ENCODE measurements at regions not wholly inside any gene's neighbourhood (a gene's known extent, or its start where the extent isn't known, plus 50 kb on each side); places are given as distances from the start of the nearest gene placed in this dataset.

- H3K4me3 ChIP-seq (ENCODE audit: control insufficient read depth, low read depth, low read length): no peak overlapping the region
- TF ChIP-seq CTCF (IDR thresholded peaks at IDR 0.05; ENCODE audit: control insufficient read depth, insufficient read depth, low read depth, low read length, missing control alignments): no peak
- DNase-seq (ENCODE audit: low read depth): no peak
Measured at GRCh38 chr2:120533625-120534024, 187.7 kb downstream of the INHBB start.

- DNase-seq (ENCODE audit: low read depth): no peak
- TF ChIP-seq CTCF (IDR thresholded peaks at IDR 0.05; ENCODE audit: control insufficient read depth, insufficient read depth, low read depth, low read length, missing control alignments): no peak
- H3K4me3 ChIP-seq (ENCODE audit: control insufficient read depth, low read depth, low read length): no peak overlapping the region
Measured at GRCh38 chr2:120534457-120534856, 188.5 kb downstream of the INHBB start.

GRCh38 chr2:120535081-120535480, 189.1 kb downstream of the INHBB start:
- no peak for TF ChIP-seq CTCF (IDR thresholded peaks at IDR 0.05; ENCODE audit: control insufficient read depth, insufficient read depth, low read depth, low read length, missing control alignments)
- DNase-seq (ENCODE audit: low read depth): no peak
- no peak overlapping the region for H3K4me3 ChIP-seq (ENCODE audit: control insufficient read depth, low read depth, low read length)

GRCh38 chr2:120536141-120536540, 190.2 kb downstream of the INHBB start:
- no peak for DNase-seq (ENCODE audit: low read depth)
- H3K4me3 ChIP-seq (ENCODE audit: control insufficient read depth, low read depth, low read length): no peak overlapping the region
- no peak for TF ChIP-seq CTCF (IDR thresholded peaks at IDR 0.05; ENCODE audit: control insufficient read depth, insufficient read depth, low read depth, low read length, missing control alignments)

- no peak for DNase-seq (ENCODE audit: low read depth)
- TF ChIP-seq CTCF (IDR thresholded peaks at IDR 0.05; ENCODE audit: control insufficient read depth, insufficient read depth, low read depth, low read length, missing control alignments): no peak
- H3K4me3 ChIP-seq (ENCODE audit: control insufficient read depth, low read depth, low read length): no peak overlapping the region
Measured at GRCh38 chr2:120538691-120539423, 192.9 kb downstream of the INHBB start.

- no peak overlapping the region for H3K4me3 ChIP-seq (ENCODE audit: control insufficient read depth, low read depth, low read length)
- no peak for TF ChIP-seq CTCF (IDR thresholded peaks at IDR 0.05; ENCODE audit: control insufficient read depth, insufficient read depth, low read depth, low read length, missing control alignments)
- DNase-seq (ENCODE audit: low read depth): no peak
Measured at GRCh38 chr2:120539424-120539936, 193.5 kb downstream of the INHBB start.

All from AG09309 (cell line).